AG09309 (cell line): ENCODE measurements at regions not wholly inside any gene's neighbourhood (a gene's known extent, or its start where the extent isn't known, plus 50 kb on each side); places are given as distances from the start of the nearest gene placed in this dataset.

ENCODE experiments used
- DNase-seq: peaks from one replicate; pipeline ENCODE4 v3.0.0-alpha.2; 2010; ENCODE audit warnings: low read depth
- H3K4me3 ChIP-seq: 2 replicates; pipeline ENCODE4 v1.5.1; 2011; ENCODE audit warnings: mild to moderate bottlenecking, low read depth, low read length, moderate library complexity; ENCODE audit not compliant: control insufficient read depth
- CTCF ChIP-seq: IDR thresholded peaks from 2 replicates; pipeline ENCODE4 v1.5.1; 2011; ENCODE audit warnings: mild to moderate bottlenecking, low read depth, low read length, inconsistent platforms; ENCODE audit not compliant: insufficient read depth, control insufficient read depth; ENCODE audit errors: missing control alignments

- no peak for DNase-seq
- no peak for TF ChIP-seq CTCF
- no peak overlapping the region for H3K4me3 ChIP-seq
These were observed 50.6 kb upstream of the TMEM170B start for GRCh38 chr6:11486959-11487358.

- no peak for DNase-seq
- TF ChIP-seq CTCF, result no peak
- H3K4me3 ChIP-seq, result no peak overlapping the region
These were observed 51.1 kb upstream of the TMEM170B start for GRCh38 chr6:11486486-11486885.

- TF ChIP-seq CTCF, result no peak
- DNase-seq, result no peak
- no peak overlapping the region for H3K4me3 ChIP-seq
These were observed 51.5 kb upstream of the TMEM170B start for GRCh38 chr6:11486051-11486450.

GRCh38 chr6:11485271-11485670 is 52.3 kb upstream of the TMEM170B start:
- DNase-seq, result no peak
- H3K4me3 ChIP-seq, result no peak overlapping the region
- TF ChIP-seq CTCF, result no peak

- DNase-seq, result no peak
- no peak overlapping the region for H3K4me3 ChIP-seq
- TF ChIP-seq CTCF, result no peak
These were observed 53.1 kb upstream of the TMEM170B start for GRCh38 chr6:11484441-11484840.

GRCh38 chr6:11482616-11483015 is 54.9 kb upstream of the TMEM170B start:
- no peak for DNase-seq
- no peak overlapping the region for H3K4me3 ChIP-seq
- no peak for TF ChIP-seq CTCF

- TF ChIP-seq CTCF, result no peak
These were observed 57.0 kb upstream of the TMEM170B start for GRCh38 chr6:11480541-11480940.

More at GRCh38 chr6:11480541-11480940, 57.0 kb upstream of the TMEM170B start:
- no peak for DNase-seq
- H3K4me3 ChIP-seq, result no peak overlapping the region
